Keratinocyte (primary cell): ENCODE measurements at regions not wholly inside any gene's neighbourhood (a gene's known extent, or its start where the extent isn't known, plus 50 kb on each side); places are given as distances from the start of the nearest gene placed in this dataset.

ENCODE experiments used
- DNase-seq: peaks from one replicate; pipeline ENCODE4 v3.0.0-alpha.2; 2011; ENCODE audit warnings: low read depth, missing footprints, low spot score
- FAIRE-seq: peaks from 2 replicates; lab custom pipeline; 2011; peaks lifted over from hg19 to GRCh38; lab: Jason Lieb, UNC
- H2AFZ ChIP-seq: 2 replicates; pipeline ENCODE4 v1.6.0; 2012; ENCODE audit warnings: low read length, control low read depth, inconsistent platforms; ENCODE audit not compliant: control insufficient read depth
- H3K27ac ChIP-seq: 2 replicates; pipeline ENCODE4 v1.5.1; 2011; ENCODE audit warnings: low read length; ENCODE audit not compliant: control insufficient read depth, insufficient read depth
- H3K27me3 ChIP-seq: 3 replicates; pipeline ENCODE4 v1.6.0; 2011; ENCODE audit warnings: low read length; ENCODE audit not compliant: control insufficient read depth, insufficient read depth; ENCODE audit errors: extremely low read depth
- H3K36me3 ChIP-seq, 2 experiments: 2 replicates in 1 of 2; 3 replicates in 1 of 2; pipeline ENCODE4 v1.5.1; 2011; ENCODE audit warnings: low read length in 2 of 2, mild to moderate bottlenecking in 1 of 2; ENCODE audit not compliant: control insufficient read depth in 2 of 2, insufficient read depth in 2 of 2; ENCODE audit errors: extremely low read depth in 1 of 2
- H3K4me1 ChIP-seq: 3 replicates; pipeline ENCODE4 v1.5.1; 2011; ENCODE audit warnings: low read length; ENCODE audit not compliant: control insufficient read depth, insufficient read depth; ENCODE audit errors: extremely low read depth
- H3K4me2 ChIP-seq: 3 replicates; pipeline ENCODE4 v1.6.0; 2011; ENCODE audit warnings: low read depth, low read length; ENCODE audit not compliant: control insufficient read depth, insufficient read depth; ENCODE audit errors: extremely low read depth
- H3K4me3 ChIP-seq, 3 experiments: fragments of 200-600 bp in 1 of 3; sonication (generic) in 1 of 3; 2 replicates in 2 of 3; 3 replicates in 1 of 3; pipeline ENCODE4 v1.5.1; 2011 to 2016; ENCODE audit warnings: low read length in 3 of 3, mild to moderate bottlenecking in 3 of 3, control low read depth in 2 of 3, inconsistent platforms in 1 of 3, low read depth in 1 of 3, mixed read lengths in 1 of 3, mixed run types in 1 of 3, moderate library complexity in 1 of 3; ENCODE audit not compliant: control insufficient read depth in 2 of 3, insufficient read depth in 2 of 3; ENCODE audit errors: extremely low read depth in 1 of 3
- H3K79me2 ChIP-seq: 2 replicates; pipeline ENCODE4 v1.6.0; 2012; ENCODE audit warnings: low read length; ENCODE audit not compliant: control insufficient read depth, insufficient read depth
- H3K9ac ChIP-seq: 3 replicates; pipeline ENCODE4 v1.6.0; 2011; ENCODE audit warnings: low read length; ENCODE audit not compliant: control insufficient read depth, insufficient read depth; ENCODE audit errors: extremely low read depth
- H3K9me1 ChIP-seq: 3 replicates; pipeline ENCODE4 v1.6.0; 2011; ENCODE audit warnings: low read length; ENCODE audit not compliant: control insufficient read depth, insufficient read depth; ENCODE audit errors: extremely low read depth
- H3K9me3 ChIP-seq: 2 replicates; pipeline ENCODE4 v1.5.1; 2012; ENCODE audit warnings: low read depth, low read length; ENCODE audit not compliant: control insufficient read depth
- H4K20me1 ChIP-seq: 3 replicates; pipeline ENCODE4 v1.6.0; 2011; ENCODE audit warnings: low read length; ENCODE audit not compliant: control insufficient read depth, insufficient read depth; ENCODE audit errors: extremely low read depth
- EZH2 ChIP-seq: IDR thresholded peaks from one replicate; pipeline ENCODE4 v1.6.1; 2012; ENCODE audit warnings: inconsistent platforms, mild to moderate bottlenecking, low read length, moderate library complexity
- dilution Hi-C: fragments of 300-500 bp; cut with MboI; formaldehyde crosslinking; loops from one replicate; pipeline ENCODE4 v1.7.0; 2020; ENCODE audit warnings: low sequenced_read_pairs; ENCODE audit not compliant: extremely low pct_ligation_motif_present
- TF ChIP-seq, protein P1 (sequence below), 3 experiments: IDR thresholded peaks in 1 of 3; conservative IDR thresholded peaks in 1 of 3; optimal IDR thresholded peaks in 1 of 3; 2 replicates in 2 of 3; 3 replicates in 1 of 3; pipeline versions ENCODE3 to v1.5.1; 2011; ENCODE audit warnings: low read length in 3 of 3, mild to moderate bottlenecking in 3 of 3, moderate library complexity in 2 of 3, control low read depth in 1 of 3, inconsistent platforms in 1 of 3; ENCODE audit not compliant: insufficient read depth in 2 of 3; ENCODE audit errors: extremely low read depth in 1 of 3

DNA sequence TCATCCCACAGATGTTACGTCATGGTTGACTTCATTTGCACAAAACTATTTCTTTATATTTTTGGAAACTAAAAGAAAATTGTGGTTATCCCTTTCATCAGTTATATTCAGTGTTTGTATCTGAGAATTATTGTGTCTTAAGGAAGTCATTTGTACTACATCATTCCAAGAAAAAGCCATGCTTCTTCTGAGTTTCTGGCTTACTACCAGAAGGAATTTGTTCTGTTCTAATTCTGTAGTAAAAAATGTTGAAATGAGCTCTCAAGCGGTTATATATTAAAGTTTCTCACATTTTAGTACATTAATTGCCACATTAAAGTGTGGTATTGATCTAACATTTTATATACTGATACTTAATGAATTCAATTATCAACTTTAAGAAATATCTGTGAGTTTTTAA, 1844.5 kb downstream of the PCDH7 start:
- Histone ChIP-seq H3K36me3 (no peaks in the 10 kb centered on the region), H3K79me2 (no peaks in the 10 kb centered on the region), H3K27ac (no peak overlapping the region), H3K27me3 (no peaks in the 10 kb centered on the region), H2AFZ (no peak overlapping the region), H3K9me3 (no peaks in the 10 kb centered on the region), H3K4me3 (no peak overlapping the region), H3K4me1 (no peaks in the 10 kb centered on the region), H3K4me2 (no peak overlapping the region), H3K9me1 (no peaks in the 10 kb centered on the region), H4K20me1 (no peaks in the 10 kb centered on the region), H3K9ac (no peak overlapping the region)
- FAIRE-seq (no peak), DNase-seq (no peak)
- no peak for TF ChIP-seq EZH2
- TF ChIP-seq, protein P1, sequence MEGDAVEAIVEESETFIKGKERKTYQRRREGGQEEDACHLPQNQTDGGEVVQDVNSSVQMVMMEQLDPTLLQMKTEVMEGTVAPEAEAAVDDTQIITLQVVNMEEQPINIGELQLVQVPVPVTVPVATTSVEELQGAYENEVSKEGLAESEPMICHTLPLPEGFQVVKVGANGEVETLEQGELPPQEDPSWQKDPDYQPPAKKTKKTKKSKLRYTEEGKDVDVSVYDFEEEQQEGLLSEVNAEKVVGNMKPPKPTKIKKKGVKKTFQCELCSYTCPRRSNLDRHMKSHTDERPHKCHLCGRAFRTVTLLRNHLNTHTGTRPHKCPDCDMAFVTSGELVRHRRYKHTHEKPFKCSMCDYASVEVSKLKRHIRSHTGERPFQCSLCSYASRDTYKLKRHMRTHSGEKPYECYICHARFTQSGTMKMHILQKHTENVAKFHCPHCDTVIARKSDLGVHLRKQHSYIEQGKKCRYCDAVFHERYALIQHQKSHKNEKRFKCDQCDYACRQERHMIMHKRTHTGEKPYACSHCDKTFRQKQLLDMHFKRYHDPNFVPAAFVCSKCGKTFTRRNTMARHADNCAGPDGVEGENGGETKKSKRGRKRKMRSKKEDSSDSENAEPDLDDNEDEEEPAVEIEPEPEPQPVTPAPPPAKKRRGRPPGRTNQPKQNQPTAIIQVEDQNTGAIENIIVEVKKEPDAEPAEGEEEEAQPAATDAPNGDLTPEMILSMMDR (optimal IDR thresholded peaks at IDR 0.05 in 1 of 3, IDR thresholded peaks at IDR 0.05 in 1 of 3, conservative IDR thresholded peaks at IDR 0.05 in 1 of 3; ENCODE audit: extremely low read depth in 1 of 3, insufficient read depth in 2 of 3, low read length in 3 of 3) = no peak
- dilution Hi-C loops = no loop called here

DNA sequence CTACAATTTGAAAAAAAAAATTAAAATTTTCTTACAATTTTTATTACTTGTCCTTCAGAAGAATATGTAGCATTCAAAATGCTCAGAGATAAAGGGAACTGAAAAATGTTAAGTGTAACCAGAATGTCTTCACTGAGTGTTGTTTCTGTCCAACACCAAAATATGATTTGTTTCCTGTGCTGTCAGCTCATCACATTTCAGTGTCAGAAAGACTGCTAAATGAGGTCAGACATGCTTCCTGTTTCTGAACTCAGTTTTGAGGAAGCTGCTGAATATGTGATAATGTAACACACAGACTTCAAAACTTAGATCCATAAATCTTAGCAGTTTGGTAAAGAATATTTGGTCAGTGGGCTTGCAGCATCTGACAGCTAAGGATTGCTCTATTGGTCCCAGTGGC, 1849.7 kb downstream of the PCDH7 start:
- TF ChIP-seq, protein P1 (optimal IDR thresholded peaks at IDR 0.05 in 1 of 3, IDR thresholded peaks at IDR 0.05 in 1 of 3, conservative IDR thresholded peaks at IDR 0.05 in 1 of 3; ENCODE audit: extremely low read depth in 1 of 3, insufficient read depth in 2 of 3, low read length in 3 of 3) = no peak
- no peak for TF ChIP-seq EZH2
- Histone ChIP-seq H3K4me2 (no peak overlapping the region), H3K9ac (no peak overlapping the region), H3K36me3 (no peaks in the 10 kb centered on the region), H3K27me3 (no peaks in the 10 kb centered on the region), H3K27ac (no peak overlapping the region), H2AFZ (no peak overlapping the region), H3K4me1 (no peaks in the 10 kb centered on the region), H3K4me3 (no peak overlapping the region), H4K20me1 (no peaks in the 10 kb centered on the region), H3K9me3 (no peaks in the 10 kb centered on the region), H3K79me2 (no peaks in the 10 kb centered on the region), H3K9me1 (no peaks in the 10 kb centered on the region)
- dilution Hi-C loops = no loop called here
- no peak for FAIRE-seq
- DNase-seq = no peak
